HCT116 (cell line): ENCODE measurements at regions not wholly inside any gene's neighbourhood (a gene's known extent, or its start where the extent isn't known, plus 50 kb on each side); places are given as distances from the start of the nearest gene placed in this dataset.

Source experiments
- ATAC-seq: fragments of 200-7000 bp; cut with Tn5 transposase; 2 replicates; pipeline ENCODE4 v1.9.1; 2020; ENCODE audit warnings: mild to moderate bottlenecking, moderate library complexity
- BruUV-seq: library from RNA; stranded (reverse); fragments of 400-500 nt; replicated peaks from 2 replicates; lab custom pipeline; 2021; lab: Mats Ljungman, UMichigan
- CTCF ChIA-PET: fragments of 300-600 bp; sonication (Branson Sonifier 250); formaldehyde crosslinking; loops from one replicate; lab custom pipeline; 2021; ENCODE audit warnings: antibody characterized with exemption; lab: Charles Lee
- POLR2A ChIA-PET: fragments of 300-600, 350-600 bp; sonication (Branson Sonifier 250); formaldehyde crosslinking; loops from one replicate; lab custom pipeline; 2021; ENCODE audit warnings: antibody characterized with exemption; lab: Charles Lee
- RAD21 ChIA-PET, 2 experiments: fragments of 300-600 bp; sonication (Branson Sonifier 250); formaldehyde crosslinking; loops; one replicate each; lab custom pipeline; 2023; ENCODE audit warnings: low total read pairs in 2 of 2; ENCODE audit not compliant: uncharacterized antibody in 2 of 2, unreplicated experiment in 2 of 2, low non-redundant PET in 1 of 2; lab: Charles Lee
- DNase-seq: peaks from one replicate; pipeline ENCODE4 v3.0.0-alpha.2; 2010; ENCODE audit warnings: low read depth, low spot score
- H2AFZ ChIP-seq: fragments of 200-600 bp; shearing (Covaris generic), sonication (generic); 2 replicates; pipeline ENCODE4 v1.6.1; 2017; ENCODE audit warnings: low read depth, mixed run types, mixed read lengths, antibody characterized with exemption, low read length; ENCODE audit not compliant: poor library complexity, severe bottlenecking
- H3K27ac ChIP-seq: 2 replicates; pipeline ENCODE4 v1.5.1; 2012; ENCODE audit warnings: low read depth, low read length
- H3K27me3 ChIP-seq: fragments of 200-600 bp; sonication (generic); 2 replicates; pipeline ENCODE4 v1.6.1; 2016; ENCODE audit warnings: mixed run types, low read length, mixed read lengths; ENCODE audit not compliant: insufficient read depth
- H3K36me3 ChIP-seq, 2 experiments: fragments of 200-500 bp in 1 of 2; fragments of 200-600 bp in 1 of 2; sonication (Bioruptor generic) in 1 of 2; sonication (generic) in 1 of 2; 2 replicates each; pipeline versions ENCODE4 v1.5.1 to v1.6.1; 2014 to 2016; ENCODE audit warnings: low read length in 2 of 2, inconsistent platforms in 1 of 2, mixed read lengths in 1 of 2, mixed run types in 1 of 2; ENCODE audit not compliant: insufficient read depth in 2 of 2, control insufficient read depth in 1 of 2
- H3K4me1 ChIP-seq, 2 experiments: fragments of 200-600 bp in 1 of 2; sonication (generic) in 1 of 2; 2 replicates each; pipeline versions ENCODE4 v1.5.1 to v1.6.1; 2012 to 2017; ENCODE audit warnings: low read length in 2 of 2, inconsistent platforms in 1 of 2, mild to moderate bottlenecking in 1 of 2, mixed read lengths in 1 of 2, mixed run types in 1 of 2, moderate library complexity in 1 of 2; ENCODE audit not compliant: insufficient read depth in 2 of 2, control insufficient read depth in 1 of 2
- H3K4me2 ChIP-seq: fragments of 200-600 bp; sonication (generic); 2 replicates; pipeline ENCODE4 v1.6.1; 2017; ENCODE audit warnings: mixed run types, low read length, mixed read lengths
- H3K4me3 ChIP-seq, 2 experiments: fragments of 200-600 bp in 1 of 2; sonication (generic) in 1 of 2; replicated peaks in 1 of 2; 2 replicates each; pipeline ENCODE4 v1.5.1; 2011 to 2016; ENCODE audit warnings: low read length in 2 of 2, control low read depth in 1 of 2, low read depth in 1 of 2, mild to moderate bottlenecking in 1 of 2, mixed read lengths in 1 of 2, mixed run types in 1 of 2
- H3K79me2 ChIP-seq: fragments of 200-600 bp; sonication (generic); 2 replicates; pipeline ENCODE4 v1.6.1; 2017; ENCODE audit warnings: mild to moderate bottlenecking, mixed run types, low read length, moderate library complexity, mixed read lengths; ENCODE audit not compliant: insufficient read depth
- H3K9ac ChIP-seq: fragments of 200-600 bp; sonication (generic); 2 replicates; pipeline ENCODE4 v1.6.1; 2016; ENCODE audit warnings: low read length, mixed read lengths
- H3K9me2 ChIP-seq: fragments of 200-600 bp; sonication (generic), shearing (Covaris generic); 2 replicates; pipeline ENCODE4 v1.6.1; 2017; ENCODE audit warnings: mixed run types, mild to moderate bottlenecking, moderate library complexity; ENCODE audit not compliant: insufficient read depth
- H3K9me3 ChIP-seq, 2 experiments: fragments of 200-500 bp in 1 of 2; fragments of 200-600 bp in 1 of 2; sonication (Bioruptor generic) in 1 of 2; sonication (generic) in 1 of 2; 2 replicates each; pipeline ENCODE4 v1.6.1; 2014 to 2017; ENCODE audit warnings: low read length in 2 of 2, mixed read lengths in 2 of 2, inconsistent platforms in 1 of 2, low read depth in 1 of 2, mild to moderate bottlenecking in 1 of 2, mixed run types in 1 of 2, moderate library complexity in 1 of 2; ENCODE audit not compliant: control insufficient read depth in 1 of 2, insufficient read depth in 1 of 2
- H4K20me1 ChIP-seq: fragments of 200-600 bp; sonication (generic), shearing (Covaris generic); 2 replicates; pipeline ENCODE4 v1.6.1; 2017; ENCODE audit warnings: mixed run types, mild to moderate bottlenecking, moderate library complexity; ENCODE audit not compliant: insufficient read depth
- CEBPB ChIP-seq: IDR thresholded peaks from 2 replicates; pipeline ENCODE4 v1.6.1; 2012; ENCODE audit warnings: low read depth
- ELF1 ChIP-seq: IDR thresholded peaks from 2 replicates; pipeline ENCODE4 v1.6.1; 2012; ENCODE audit warnings: low read depth, borderline replicate concordance
- EZH2phosphoT487 ChIP-seq: fragments of 200-600 bp; IDR thresholded peaks from 2 replicates; pipeline ENCODE4 v1.6.1; 2018; ENCODE audit warnings: antibody characterized with exemption, borderline replicate concordance
- FOSL1 ChIP-seq: IDR thresholded peaks from 2 replicates; pipeline ENCODE4 v1.6.1; 2012; ENCODE audit warnings: low read depth
- SIN3A ChIP-seq: IDR thresholded peaks from 2 replicates; pipeline ENCODE4 v1.6.1; 2012; ENCODE audit warnings: low read depth
- SRF ChIP-seq: IDR thresholded peaks from 2 replicates; pipeline ENCODE4 v1.6.1; 2012; ENCODE audit warnings: low read depth
- YY1 ChIP-seq: IDR thresholded peaks from 2 replicates; pipeline ENCODE4 v1.6.1; 2011; ENCODE audit warnings: low read length, low read depth, moderate library complexity, mild to moderate bottlenecking; ENCODE audit not compliant: insufficient replicate concordance; ENCODE audit errors: extremely low read depth
- ZFX ChIP-seq: fragments of 450-650 bp; IDR thresholded peaks from 2 replicates; pipeline ENCODE4 v1.6.1; 2017
- intact Hi-C: fragments of 100-400 bp; cut with micrococcal nuclease; formaldehyde crosslinking; loops from 2 replicates; pipeline ENCODE4 v1.10.0; 2022
- TF ChIP-seq, protein P1 (sequence below): IDR thresholded peaks from 2 replicates; pipeline ENCODE4 v1.6.1; 2012; ENCODE audit warnings: low read depth

DNA sequence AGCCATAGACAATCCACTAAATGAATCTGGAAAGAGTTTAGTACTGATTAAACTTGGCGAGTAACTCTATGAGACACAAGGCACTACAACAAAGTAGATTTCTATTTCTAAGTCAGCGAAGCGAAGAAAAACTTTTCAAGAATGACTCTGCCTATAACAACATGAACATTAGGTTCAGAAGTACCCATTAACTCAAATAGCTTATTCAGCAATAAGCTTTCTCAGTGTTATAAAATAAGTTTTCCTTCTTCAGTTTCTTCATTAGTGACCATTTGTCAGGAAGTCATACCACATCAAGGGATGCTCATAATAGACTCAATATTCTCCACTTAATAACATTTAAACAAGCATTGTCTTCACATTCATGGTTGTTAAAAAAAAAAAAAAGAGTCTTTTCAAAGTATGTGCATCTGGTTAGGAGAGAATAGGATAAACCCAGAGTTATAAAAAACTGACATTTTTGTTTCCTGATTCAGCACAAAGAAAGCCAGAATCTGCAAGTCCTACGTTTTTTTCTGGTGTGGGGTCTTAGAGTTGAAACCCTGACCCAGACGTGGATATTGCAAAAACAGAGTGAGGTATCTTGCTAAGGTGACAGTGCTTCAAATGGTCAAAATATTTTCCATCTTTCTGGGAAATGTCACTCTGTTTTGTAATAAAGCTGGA, 148.2 kb upstream of the PREP start:
- no peaks in the 10 kb centered on the region for H3K9me2 ChIP-seq
- H3K4me1 ChIP-seq: no peaks in the 10 kb centered on the region
- no peaks in the 10 kb centered on the region for H3K36me3 ChIP-seq
- POLR2A ChIA-PET: no interaction called here
- BruUV-seq: no TSS peak
- no peak overlapping the region for H3K4me3 ChIP-seq
- no peak overlapping the region for H3K27ac ChIP-seq
- DNase-seq (no peak), ATAC-seq (no peak)
- no peak overlapping the region for H3K4me2 ChIP-seq
- intact Hi-C loops: no loop called here
- H4K20me1 ChIP-seq: no peaks in the 10 kb centered on the region
- TF ChIP-seq, protein P1, sequence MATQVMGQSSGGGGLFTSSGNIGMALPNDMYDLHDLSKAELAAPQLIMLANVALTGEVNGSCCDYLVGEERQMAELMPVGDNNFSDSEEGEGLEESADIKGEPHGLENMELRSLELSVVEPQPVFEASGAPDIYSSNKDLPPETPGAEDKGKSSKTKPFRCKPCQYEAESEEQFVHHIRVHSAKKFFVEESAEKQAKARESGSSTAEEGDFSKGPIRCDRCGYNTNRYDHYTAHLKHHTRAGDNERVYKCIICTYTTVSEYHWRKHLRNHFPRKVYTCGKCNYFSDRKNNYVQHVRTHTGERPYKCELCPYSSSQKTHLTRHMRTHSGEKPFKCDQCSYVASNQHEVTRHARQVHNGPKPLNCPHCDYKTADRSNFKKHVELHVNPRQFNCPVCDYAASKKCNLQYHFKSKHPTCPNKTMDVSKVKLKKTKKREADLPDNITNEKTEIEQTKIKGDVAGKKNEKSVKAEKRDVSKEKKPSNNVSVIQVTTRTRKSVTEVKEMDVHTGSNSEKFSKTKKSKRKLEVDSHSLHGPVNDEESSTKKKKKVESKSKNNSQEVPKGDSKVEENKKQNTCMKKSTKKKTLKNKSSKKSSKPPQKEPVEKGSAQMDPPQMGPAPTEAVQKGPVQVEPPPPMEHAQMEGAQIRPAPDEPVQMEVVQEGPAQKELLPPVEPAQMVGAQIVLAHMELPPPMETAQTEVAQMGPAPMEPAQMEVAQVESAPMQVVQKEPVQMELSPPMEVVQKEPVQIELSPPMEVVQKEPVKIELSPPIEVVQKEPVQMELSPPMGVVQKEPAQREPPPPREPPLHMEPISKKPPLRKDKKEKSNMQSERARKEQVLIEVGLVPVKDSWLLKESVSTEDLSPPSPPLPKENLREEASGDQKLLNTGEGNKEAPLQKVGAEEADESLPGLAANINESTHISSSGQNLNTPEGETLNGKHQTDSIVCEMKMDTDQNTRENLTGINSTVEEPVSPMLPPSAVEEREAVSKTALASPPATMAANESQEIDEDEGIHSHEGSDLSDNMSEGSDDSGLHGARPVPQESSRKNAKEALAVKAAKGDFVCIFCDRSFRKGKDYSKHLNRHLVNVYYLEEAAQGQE: no peak
- TF ChIP-seq FOSL1 (no peak), SRF (no peak), ELF1 (no peak), SIN3A (no peak), YY1 (no peak), CEBPB (no peak), EZH2phosphoT487 (no peak), ZFX (no peak)
- no peaks in the 10 kb centered on the region for H3K79me2 ChIP-seq
- H3K27me3 ChIP-seq: no peaks in the 10 kb centered on the region
- CTCF ChIA-PET: no interaction called here
- no peaks in the 10 kb centered on the region for H3K9me3 ChIP-seq
- H2AFZ ChIP-seq: no peak overlapping the region
- H3K9ac ChIP-seq: no peak overlapping the region
- RAD21 ChIA-PET: no interaction called here
